HEK293T (cell line): ENCODE measurements at regions not wholly inside any gene's neighbourhood (a gene's known extent, or its start where the extent isn't known, plus 50 kb on each side); places are given as distances from the start of the nearest gene placed in this dataset.
"Not testable (repeated sequence)": the region's sequence is repeated elsewhere in the genome, so short reads cannot be mapped to it uniquely, and the experiment has no call there.

Experiments
- CTCF ChIA-PET: fragments of 350-600 bp; formaldehyde crosslinking; extraction: SDS; loops from one replicate; lab custom pipeline; 2021; ENCODE audit warnings: antibody characterized with exemption, inconsistent platforms; lab: Yijun Ruan, JAX
- POLR2A ChIA-PET: fragments of 350-600 bp; formaldehyde crosslinking; extraction: SDS; loops from one replicate; lab custom pipeline; 2020; ENCODE audit warnings: antibody characterized with exemption, inconsistent platforms; lab: Yijun Ruan, JAX
- DNase-seq: peaks from one replicate; pipeline ENCODE4 v3.0.0; 2012; ENCODE audit warnings: mixed read lengths; ENCODE audit errors: extremely low spot score
- ARNT ChIP-seq: fragments of 450-650 bp; IDR thresholded peaks from 2 replicates; pipeline ENCODE4 v1.6.1; 2017; ENCODE audit warnings: mild to moderate bottlenecking
- BHLHE40 ChIP-seq: fragments of 450-650 bp; IDR thresholded peaks from 2 replicates; pipeline ENCODE4 v1.6.1; 2016; ENCODE audit warnings: mild to moderate bottlenecking, moderate library complexity, borderline replicate concordance
- CTBP1 ChIP-seq: fragments of 450-650 bp; IDR thresholded peaks from 2 replicates; pipeline ENCODE4 v1.6.1; 2016; ENCODE audit warnings: borderline replicate concordance
- ELF4 ChIP-seq: fragments of 450-650 bp; IDR thresholded peaks from 2 replicates; pipeline ENCODE4 v1.6.1; 2017; ENCODE audit warnings: antibody characterized with exemption
- FOXA1 ChIP-seq: fragments of 450-650 bp; IDR thresholded peaks from 2 replicates; pipeline ENCODE4 v1.6.1; 2016; ENCODE audit warnings: mild to moderate bottlenecking
- FOXK2 ChIP-seq: fragments of 450-650 bp; IDR thresholded peaks from 2 replicates; pipeline ENCODE4 v1.6.1; 2016; ENCODE audit warnings: mild to moderate bottlenecking
- FOXM1 ChIP-seq: fragments of 450-650 bp; IDR thresholded peaks from 2 replicates; pipeline ENCODE4 v1.6.1; 2017; ENCODE audit warnings: mild to moderate bottlenecking, borderline replicate concordance
- HDGF ChIP-seq: fragments of 450-650 bp; IDR thresholded peaks from 2 replicates; pipeline ENCODE4 v1.6.1; 2017; ENCODE audit warnings: antibody characterized with exemption, borderline replicate concordance
- L3MBTL2 ChIP-seq: fragments of 450-650 bp; conservative IDR thresholded peaks from 2 replicates; pipeline ENCODE4 v1.6.1; 2016; ENCODE audit warnings: mild to moderate bottlenecking
- LEF1 ChIP-seq: fragments of 450-650 bp; IDR thresholded peaks from 2 replicates; pipeline ENCODE4 v1.6.1; 2017; ENCODE audit warnings: mild to moderate bottlenecking, borderline replicate concordance
- NFRKB ChIP-seq: fragments of 450-650 bp; IDR thresholded peaks from 2 replicates; pipeline ENCODE4 v1.6.1; 2016; ENCODE audit warnings: mild to moderate bottlenecking, moderate library complexity
- SP1 ChIP-seq: fragments of 450-650 bp; IDR thresholded peaks from 2 replicates; pipeline ENCODE4 v1.6.1; 2017
- SUZ12 ChIP-seq: fragments of 450-650 bp; IDR thresholded peaks from 2 replicates; pipeline ENCODE4 v1.6.1; 2016; ENCODE audit warnings: mild to moderate bottlenecking
- TARDBP ChIP-seq: fragments of 450-650 bp; IDR thresholded peaks from 2 replicates; pipeline ENCODE4 v1.6.1; 2016
- ZNF384 ChIP-seq: fragments of 450-650 bp; IDR thresholded peaks from 2 replicates; pipeline ENCODE4 v1.6.1; 2016
- TF ChIP-seq, protein P1 (sequence below): fragments of 450-650 bp; IDR thresholded peaks from 2 replicates; pipeline ENCODE4 v1.6.1; 2016

DNA sequence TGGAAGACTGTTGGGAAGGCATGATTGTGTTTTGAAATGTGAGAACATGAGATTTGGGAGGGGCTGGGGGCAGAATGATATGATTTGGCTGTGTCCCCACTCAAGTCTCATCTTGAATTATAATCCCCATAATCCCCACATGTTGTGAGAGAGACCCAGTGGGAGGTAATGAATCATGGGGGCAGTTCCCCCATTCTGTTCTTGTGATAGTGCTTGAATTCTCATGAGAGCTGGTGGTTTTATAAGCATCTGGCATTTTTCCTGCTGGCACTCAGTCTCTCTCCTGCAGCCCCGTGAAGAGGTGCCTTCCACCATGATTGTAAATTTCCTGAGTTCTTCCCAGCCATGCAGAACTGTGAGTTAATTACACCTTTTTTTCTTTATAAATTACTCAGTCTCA is 430.5 kb downstream of the OTOL1 start:
- ChIA-PET POLR2A (no interaction called here), CTCF (no interaction called here)
- TF ChIP-seq CTBP1 (no peak), FOXA1 (no peak), SUZ12 (no peak), FOXK2 (no peak), SP1 (no peak), L3MBTL2 (no peak), ZNF384 (no peak), FOXM1 (no peak), TARDBP (no peak), ARNT (no peak), NFRKB (no peak), LEF1 (no peak), ELF4 (no peak), HDGF (no peak), BHLHE40 (no peak)
- TF ChIP-seq, protein P1, sequence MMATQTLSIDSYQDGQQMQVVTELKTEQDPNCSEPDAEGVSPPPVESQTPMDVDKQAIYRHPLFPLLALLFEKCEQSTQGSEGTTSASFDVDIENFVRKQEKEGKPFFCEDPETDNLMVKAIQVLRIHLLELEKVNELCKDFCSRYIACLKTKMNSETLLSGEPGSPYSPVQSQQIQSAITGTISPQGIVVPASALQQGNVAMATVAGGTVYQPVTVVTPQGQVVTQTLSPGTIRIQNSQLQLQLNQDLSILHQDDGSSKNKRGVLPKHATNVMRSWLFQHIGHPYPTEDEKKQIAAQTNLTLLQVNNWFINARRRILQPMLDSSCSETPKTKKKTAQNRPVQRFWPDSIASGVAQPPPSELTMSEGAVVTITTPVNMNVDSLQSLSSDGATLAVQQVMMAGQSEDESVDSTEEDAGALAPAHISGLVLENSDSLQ = no peak
- no peak for DNase-seq

DNA sequence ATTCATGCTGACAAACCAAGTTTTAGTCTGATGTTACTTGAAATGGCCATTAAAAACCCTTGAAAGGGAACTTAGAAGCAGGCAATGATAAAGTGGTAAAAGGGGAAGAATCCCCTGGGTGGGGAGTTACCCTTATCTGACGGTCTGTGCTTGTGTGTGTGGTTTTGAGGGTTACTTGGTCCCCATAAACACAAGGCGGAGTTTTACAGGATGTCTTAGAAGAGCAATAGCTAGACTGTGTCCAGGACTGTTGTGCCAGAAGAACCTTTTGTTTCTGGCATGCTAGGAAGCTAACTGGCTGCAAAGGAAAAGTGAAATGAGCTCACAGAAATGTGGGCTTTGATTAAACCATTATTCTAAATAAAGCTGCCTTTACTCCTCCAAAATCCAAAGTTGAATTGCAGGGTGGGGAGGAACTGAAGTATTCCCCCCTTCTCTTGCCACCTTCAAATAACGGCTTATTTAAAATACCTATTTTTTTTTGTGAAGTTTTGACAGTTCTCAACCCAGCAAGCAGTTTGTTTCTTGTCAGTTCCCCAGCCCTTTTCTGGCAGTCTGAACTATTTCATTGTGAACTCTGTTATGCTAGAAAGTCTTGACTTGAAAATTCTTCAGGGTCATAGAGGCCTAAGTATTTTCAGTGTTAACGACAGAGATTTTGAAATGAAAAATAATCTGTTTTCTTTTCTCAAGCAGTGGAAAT is 443.5 kb downstream of the OTOL1 start:
- DNase-seq = no peak
- POLR2A ChIA-PET = no interaction called here
- no peak for TF ChIP-seq ARNT
- no peak for TF ChIP-seq FOXK2
- no peak for TF ChIP-seq CTBP1
- no peak for TF ChIP-seq FOXM1
- TF ChIP-seq, protein P1 = no peak
- TF ChIP-seq FOXA1 = no peak
- TF ChIP-seq HDGF = no peak
- no peak for TF ChIP-seq SP1
- TF ChIP-seq LEF1 = no peak
- TF ChIP-seq NFRKB = no peak
- TF ChIP-seq BHLHE40 = no peak
- TF ChIP-seq SUZ12 = no peak
- no peak for TF ChIP-seq ELF4
- CTCF ChIA-PET = interaction anchor here (0.6 kb wide), 1 partner anchor 798 kb away, joined by 3 read pairs; no protein-coding TSS in a partner anchor

DNA sequence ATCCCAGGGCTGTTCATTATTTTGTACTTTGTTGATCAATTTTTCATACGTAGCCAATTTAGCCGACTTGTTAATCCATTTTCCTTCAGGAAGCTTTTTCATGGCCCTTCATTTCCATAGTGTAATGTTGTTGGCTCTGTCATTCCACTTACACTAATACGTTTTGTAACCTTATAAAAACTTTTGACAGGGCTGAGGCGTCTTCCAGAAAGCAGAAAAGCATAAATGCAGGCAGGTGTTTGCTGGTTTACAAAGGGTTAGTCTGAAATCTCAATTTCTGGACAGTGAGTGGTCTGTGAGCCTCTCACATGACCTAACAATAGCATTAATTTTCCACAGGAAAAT is 444.0 kb downstream of the OTOL1 start:
- DNase-seq = no peak
- ChIA-PET CTCF (interaction anchor here (0.6 kb wide), 1 partner anchor 799 kb away, joined by 3 read pairs; no protein-coding TSS in a partner anchor), POLR2A (no interaction called here)
- TF ChIP-seq TARDBP = no peak
- TF ChIP-seq FOXK2 = no peak
- no peak for TF ChIP-seq ARNT
- no peak for TF ChIP-seq CTBP1
- no peak for TF ChIP-seq FOXA1
- no peak for TF ChIP-seq LEF1
- no peak for TF ChIP-seq HDGF

DNA sequence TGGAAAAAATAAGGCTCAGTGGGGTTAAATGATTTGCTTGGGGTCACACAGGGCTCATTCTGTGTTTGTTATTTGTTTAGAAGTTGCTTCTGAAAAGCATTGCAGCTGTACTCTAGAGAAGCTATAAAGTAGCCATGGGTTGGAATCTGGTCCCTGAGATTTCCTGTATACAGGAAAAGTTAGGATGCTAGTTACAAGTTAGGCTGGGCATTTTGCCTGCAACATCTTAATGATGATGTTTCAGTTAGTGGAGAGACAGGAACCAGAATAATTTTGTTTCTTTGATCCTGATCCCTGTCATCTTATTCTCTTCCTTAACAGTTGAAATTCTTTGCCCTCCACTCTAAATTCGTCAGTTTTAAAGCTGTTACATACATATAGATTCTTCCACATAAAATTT is 445.3 kb downstream of the OTOL1 start:
- POLR2A ChIA-PET = no interaction called here
- TF ChIP-seq, protein P1 = no peak
- no peak for TF ChIP-seq CTBP1
- TF ChIP-seq BHLHE40 = no peak
- TF ChIP-seq FOXA1 = no peak
- TF ChIP-seq FOXK2 = no peak
- DNase-seq = no peak
- CTCF ChIA-PET = no interaction called here

DNA sequence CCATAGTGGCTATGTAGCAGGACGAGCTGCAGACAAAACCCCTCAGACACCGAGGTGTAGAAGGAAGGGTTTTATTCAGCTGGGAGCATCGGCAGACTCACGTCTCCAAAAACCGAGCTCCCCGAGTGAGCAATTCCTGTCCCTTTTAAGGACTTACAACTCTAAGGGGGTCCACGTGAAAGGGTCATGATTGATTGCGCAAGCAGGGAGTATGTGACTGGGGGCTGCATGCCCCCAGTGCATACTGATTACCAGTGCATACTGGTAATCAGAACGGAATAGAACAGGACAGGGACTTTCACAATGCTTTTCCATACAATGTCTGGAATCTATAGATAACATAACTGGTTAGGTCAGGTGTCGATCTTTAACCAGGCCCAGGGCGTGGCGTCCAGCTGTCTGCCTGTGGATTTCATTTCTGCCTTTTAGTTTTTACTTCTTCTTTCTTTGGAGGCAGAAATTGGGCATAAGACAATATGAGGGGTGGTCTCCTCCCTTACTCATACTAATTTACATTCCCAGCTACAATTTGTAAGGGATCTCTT is 447.3 kb downstream of the OTOL1 start:
- DNase-seq, CTCF ChIA-PET, POLR2A ChIA-PET: not testable (repeated sequence)

DNA sequence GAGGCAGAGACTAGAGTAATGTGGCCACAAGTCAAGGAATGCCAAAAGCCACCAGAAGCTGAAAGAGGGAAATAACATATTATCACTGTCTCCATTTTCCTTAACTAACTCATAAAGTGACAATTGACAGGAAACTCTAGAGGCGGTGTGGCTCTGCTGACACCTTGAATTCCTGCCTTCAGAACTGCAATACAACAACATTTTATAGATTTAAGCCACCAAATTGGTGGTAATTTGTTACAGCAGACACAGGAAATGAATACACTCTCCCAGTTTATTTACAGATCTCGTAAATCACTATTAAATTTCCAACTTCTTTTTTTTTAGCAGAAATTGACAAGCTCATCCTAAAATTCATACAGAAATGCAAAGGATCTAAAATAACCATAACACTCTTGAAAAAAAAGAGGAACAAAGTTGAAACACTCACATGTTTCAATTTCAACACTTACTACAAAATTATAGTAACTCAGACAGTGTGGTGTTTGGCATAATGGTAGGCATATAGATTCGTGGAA is 449.9 kb downstream of the OTOL1 start:
- ChIA-PET CTCF (no interaction called here), POLR2A (no interaction called here)

More for the DNA sequence above, 449.9 kb downstream of the OTOL1 start:
- no peak for TF ChIP-seq LEF1
- no peak for TF ChIP-seq TARDBP
- no peak for TF ChIP-seq L3MBTL2
- no peak for DNase-seq
